ENCODE measurements at regions not wholly inside any gene's neighbourhood (a gene's known extent, or its start where the extent isn't known, plus 50 kb on each side); places are given as distances from the start of the nearest gene placed in this dataset.

DNA sequence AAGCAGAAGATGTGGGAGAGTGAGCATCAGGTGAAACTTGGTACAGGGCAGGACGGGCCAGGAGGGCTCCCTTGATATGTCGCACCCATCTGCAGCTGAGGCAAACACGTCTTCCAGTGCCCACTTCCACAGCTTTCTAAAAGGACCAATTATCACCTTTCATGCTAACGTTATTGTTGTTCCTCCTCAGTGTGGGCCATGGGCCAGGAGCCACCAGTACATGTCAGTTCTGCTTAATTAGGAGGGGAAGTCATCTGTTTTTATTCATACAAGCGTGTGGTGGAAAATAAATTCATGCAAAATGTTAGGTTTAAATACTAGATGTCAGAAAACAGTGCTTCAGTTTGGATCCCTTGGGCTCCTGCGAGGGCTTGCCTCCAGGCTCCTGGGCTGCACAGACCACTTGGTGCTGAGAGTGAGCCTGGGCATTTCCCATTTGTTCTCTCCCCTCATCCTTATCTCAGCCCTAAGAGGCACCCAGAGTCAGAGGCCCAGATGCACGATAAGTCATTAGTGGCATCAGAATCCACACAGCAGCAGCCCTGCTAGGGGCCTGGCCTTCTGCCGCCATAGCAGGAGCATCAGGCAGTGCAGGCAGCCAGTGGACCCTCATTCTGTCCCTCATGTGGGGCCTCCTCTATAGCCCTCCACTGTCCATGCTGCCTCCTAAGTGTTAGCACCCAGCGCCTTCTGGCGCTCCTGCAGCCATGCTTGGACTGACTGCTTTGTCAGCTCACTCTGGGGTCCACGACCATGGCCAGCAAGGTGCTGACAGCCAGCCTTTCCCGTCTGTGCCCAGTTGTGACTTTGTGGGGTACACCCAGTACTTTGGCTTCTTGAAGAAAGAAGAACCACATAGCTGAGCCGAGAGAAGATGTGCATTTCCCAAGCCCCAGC is 539.8 kb upstream of the RAB6C start:
- no peak for DNase-seq

GRCh38 chr2:129441610-129442009 is 537.9 kb upstream of the RAB6C start:
- DNase-seq, result no peak

DNA sequence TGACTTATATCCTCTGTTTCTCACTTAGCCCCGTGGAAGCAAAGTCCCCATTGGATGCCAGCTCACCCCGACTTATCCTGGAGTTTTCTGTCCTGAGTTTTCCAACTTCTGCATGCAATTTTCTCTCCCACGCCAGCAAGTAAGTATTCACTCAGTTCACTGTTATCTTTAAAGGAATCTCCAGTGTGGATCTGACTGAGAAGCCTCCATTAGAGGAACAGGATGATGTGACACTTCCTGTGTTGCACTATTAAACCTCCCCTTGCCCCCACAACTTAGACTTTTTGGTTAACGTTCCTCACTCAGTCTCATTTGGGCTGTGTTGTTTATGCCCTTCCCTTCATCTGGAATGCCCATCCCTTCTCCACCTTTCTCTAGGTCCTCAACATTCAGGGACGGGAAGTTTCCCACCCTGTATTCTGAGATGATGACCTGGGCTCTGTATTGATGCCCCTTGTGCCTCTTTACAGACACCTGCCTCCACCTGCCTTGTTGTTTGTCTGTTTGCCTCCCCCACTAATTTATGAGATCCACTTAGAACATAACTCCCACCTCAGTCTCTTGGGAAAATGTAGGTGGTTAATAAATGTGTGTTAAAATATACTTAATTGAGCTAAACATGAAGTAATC is 536.1 kb upstream of the RAB6C start:
- DNase-seq, result no peak

DNA sequence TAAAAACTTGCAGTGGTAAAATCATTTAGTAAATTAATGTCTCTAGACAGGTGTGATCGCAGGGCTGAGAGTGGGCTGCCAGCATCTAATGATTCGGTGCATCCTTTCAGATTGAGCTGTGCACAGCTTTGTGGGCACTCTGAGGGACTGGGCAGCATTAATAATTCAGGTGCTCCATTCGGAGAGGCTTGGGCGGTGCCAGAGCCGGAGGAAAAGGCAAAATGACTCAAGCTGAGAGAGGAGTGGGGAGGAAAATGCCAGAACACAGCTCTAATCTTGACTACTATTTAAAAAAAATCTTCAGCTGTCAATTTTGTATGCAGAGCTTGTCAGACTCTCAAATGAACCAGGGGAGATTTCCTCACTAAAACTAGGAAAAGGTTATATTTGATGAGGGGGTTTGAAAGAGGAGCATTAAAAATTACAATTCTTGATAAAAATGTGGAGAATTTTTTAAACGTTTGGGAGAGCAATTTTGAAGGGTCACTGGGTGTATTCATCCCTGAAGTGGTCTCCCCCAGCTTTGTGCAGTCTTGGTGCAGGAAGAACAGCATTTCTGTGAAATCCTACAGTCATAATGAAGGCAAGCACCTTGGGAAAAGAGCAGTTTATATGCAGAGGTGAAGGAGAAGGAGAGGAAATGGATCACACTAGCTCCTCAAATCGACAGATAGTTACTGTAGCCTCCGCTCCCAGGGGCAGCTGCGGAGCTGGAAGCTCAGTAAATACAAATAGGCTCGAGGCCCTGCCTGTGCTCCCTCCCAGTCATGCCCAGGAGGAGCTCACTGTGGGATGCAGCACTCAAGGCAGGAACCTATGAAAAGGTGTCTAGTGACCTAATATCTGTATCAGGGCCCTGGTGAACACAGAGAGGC is 535.4 kb upstream of the RAB6C start:
- no peak for DNase-seq

- no peak for DNase-seq
Measured at GRCh38 chr2:129444751-129445150, 534.7 kb upstream of the RAB6C start.

DNA sequence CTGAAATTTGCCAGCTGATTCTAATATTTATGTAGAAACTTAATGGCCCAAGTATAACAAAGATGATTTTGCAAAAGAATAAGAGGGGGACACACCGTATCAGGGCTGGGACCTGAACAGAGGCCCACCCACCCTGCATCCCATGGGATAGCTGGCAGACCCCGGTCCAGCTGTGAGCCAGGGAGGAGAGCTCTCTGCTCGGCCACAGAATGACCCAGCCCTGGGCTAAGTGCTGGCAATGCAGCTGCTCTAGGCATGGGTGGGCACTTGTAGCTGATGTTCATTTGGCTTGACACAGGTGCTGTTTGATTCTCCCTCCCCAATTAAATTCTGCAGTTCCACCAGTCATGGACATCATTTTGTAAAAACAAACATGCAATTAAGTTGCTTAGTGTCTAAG is 522.8 kb upstream of the RAB6C start:
- DNase-seq, result no peak

GRCh38 chr2:129457277-129457818 is 522.1 kb upstream of the RAB6C start:
- DNase-seq, result no peak

DNA sequence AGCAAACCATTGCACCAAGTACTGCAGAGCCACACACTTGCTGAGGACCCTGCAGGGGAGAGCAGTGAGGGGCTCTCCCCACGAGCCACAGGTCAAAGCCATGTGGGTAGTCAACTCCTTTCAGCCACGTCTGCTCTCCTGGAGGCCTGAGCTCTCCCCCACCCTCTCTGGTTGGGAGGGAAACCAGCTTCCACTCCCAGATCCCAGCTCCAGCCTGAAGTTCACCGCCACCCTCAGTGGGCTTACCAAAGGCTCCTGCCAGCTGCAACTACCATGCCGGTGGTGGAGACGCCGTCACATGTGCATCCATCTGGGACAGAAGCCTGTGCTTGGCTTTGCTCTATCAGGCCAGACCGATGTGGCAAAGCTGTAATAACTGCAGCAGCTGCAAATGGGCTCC is 521.5 kb upstream of the RAB6C start:
- DNase-seq, result no peak

- no peak for DNase-seq
Measured at GRCh38 chr2:129458436-129458835, 521.0 kb upstream of the RAB6C start.

- DNase-seq, result no peak
Measured at GRCh38 chr2:129459200-129459876, 520.1 kb upstream of the RAB6C start.

DNA sequence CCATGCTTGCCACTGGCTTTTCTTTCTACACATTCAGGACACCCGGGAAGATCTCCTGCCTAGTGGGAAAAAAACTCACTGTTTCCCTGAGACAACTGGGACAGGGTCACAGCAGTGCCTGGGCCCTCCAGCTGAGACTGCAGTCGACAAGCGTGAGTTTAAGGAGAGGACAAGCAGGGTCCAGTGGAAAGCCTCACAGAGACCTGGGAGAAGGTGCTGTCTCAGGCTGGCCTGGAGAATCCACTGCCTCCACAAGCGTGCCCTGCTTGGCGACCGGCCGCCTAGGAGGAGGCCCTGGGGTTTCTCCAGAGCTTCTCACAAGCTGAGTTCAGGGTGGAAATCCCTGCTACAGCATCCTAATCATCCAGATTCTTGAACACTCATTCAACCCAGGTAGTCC is 519.6 kb upstream of the RAB6C start:
- no peak for DNase-seq

DNA sequence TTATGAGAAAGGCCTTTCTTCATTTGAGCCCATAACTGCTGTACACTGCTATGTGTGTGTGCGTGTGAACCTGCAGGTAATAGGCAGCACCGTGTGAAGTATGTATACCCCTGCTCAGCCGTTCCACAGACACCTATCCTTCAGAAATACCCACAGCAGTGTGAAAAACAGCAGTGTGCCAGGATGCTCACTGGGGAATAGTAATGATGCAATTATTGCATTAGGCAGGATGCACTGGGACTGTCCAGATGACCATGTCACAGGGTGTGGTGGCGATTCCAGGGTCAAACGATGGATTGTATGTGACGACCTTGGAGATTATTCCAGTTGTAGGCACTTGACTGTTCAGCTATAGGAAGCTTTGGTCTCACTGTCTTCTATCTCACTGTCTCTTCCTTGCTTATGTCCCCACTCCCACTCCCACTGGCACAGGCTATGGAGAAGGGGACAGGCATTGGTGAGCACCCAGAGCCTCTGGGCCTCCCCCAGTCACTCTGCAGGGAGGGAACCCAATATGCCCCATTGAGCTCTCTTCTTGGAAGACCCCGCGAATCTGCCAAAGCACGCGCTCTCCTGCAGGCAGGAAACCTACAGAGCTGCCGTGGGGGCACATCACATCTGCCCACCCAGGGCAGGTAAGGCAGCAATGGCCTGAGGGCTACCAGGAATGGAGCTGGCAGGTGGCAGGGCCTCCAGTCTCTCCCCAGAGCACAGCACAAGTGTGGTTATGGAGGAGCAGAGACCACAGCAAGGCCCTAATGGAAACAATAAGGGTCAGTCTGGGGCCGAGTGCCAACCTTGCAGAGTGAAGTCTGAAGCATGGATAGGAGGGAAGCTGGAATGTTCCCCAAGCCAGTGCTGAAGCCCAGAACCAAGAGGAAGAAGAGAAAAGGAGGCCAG is 518.9 kb upstream of the RAB6C start:
- no peak for DNase-seq

- DNase-seq, result no peak
Measured at GRCh38 chr2:129462349-129462748, 517.1 kb upstream of the RAB6C start.

DNA sequence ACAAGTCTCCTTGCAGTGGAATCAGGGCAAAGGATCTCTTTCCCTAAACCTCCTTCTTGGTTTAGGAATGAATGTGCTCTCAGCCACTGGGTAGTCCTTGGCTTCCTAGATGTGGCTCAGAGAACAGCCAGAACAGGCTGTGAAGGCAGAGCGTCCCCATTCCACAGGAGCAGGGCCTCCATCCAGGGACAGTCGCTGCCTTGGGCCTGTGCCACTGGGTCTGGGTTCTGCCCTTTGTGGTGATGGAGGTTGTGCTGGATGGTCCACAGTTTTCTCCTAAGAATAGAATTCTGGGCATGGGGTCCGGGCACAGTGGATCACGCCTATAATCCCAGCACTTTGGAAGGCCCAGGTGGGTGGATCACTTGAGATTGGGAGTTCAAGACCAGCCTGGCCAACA is 516.5 kb upstream of the RAB6C start:
- DNase-seq, result no peak

GRCh38 chr2:129464036-129464435 is 515.4 kb upstream of the RAB6C start:
- no peak for DNase-seq

- DNase-seq, result no peak
Measured at GRCh38 chr2:129464631-129465030, 514.8 kb upstream of the RAB6C start.

DNA sequence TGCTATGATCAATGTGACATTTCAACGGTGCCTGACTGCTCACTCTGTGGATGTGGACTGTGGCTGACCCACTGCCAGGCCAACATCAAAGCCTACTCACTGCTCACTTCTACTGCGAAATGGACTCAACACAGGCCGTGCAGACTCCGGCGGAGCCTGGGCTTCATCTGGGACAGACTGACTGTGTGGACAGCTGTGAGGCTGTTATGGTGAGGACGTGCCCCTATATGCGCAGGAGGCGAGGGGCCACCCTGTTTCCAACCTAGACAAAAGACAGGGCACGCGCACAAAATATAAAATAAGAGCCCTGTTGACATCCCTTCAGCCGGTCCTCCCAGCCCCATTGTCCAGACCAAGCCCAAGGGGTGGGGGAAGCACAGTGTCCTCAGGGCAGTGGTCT is 514.4 kb upstream of the RAB6C start:
- no peak for DNase-seq

DNA sequence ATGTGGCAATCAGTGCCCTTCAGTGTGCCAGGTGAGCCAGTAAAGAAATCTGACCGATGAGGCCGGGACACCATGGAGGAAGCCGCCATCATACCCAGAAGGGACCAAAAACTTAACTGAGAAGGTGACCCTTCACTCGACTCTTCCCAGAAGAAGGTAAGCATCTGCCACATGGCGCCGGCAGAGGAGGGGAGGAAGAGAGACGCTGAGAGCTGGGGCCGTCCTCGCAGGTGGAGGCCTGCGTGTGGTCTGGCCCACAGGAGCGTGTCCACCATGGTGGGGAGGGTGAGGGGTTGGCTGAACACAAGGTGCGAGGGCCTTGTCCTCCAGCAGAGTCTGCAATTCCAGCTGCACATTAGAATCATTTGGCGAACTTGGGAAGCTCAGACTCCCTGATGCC is 513.1 kb upstream of the RAB6C start:
- no peak for DNase-seq

DNA sequence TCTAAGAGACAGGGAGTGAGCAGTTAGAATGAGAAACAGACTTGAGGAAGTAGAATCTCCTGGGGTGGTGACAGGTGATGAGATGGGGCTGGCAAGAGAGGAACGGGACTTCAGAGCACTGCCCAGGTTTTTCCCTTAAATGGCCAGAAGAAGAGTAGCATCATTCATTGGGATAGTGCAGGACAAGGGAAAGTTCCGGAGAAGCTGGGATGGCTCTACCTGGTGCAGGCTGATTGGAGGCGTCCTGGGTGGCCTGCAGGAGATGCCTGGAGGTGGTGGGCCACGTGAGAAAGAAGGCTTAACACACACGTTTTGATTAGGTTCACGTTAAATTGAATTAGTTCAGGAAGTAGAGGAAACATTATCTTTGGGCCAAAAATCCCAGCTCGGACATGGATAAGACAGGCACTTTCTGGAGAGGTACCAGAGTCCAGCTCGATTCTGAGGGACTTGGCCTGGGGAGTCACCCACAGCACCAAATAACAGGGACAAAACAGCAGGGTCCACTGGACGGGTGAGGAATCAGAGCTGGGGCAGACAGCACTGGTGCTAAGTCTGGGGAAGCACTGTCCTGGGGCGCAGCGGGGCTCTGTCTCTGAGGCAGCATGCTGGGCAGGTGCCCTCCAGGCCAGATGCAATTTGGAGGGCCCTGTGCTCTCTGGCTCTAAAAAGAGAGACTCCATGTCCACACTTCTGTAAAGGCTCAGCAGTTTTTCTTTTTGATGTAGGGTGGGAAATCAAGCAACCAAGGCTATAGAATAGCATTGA is 512.3 kb upstream of the RAB6C start:
- no peak for DNase-seq

- DNase-seq, result no peak
Measured at GRCh38 chr2:129467941-129468340, 511.5 kb upstream of the RAB6C start.

GRCh38 chr2:129468879-129469278 is 510.6 kb upstream of the RAB6C start:
- no peak for DNase-seq

Data from T-helper 9 cell (primary cell).